ENCODE measurements at regions not wholly inside any gene's neighbourhood (a gene's known extent, or its start where the extent isn't known, plus 50 kb on each side); places are given as distances from the start of the nearest gene placed in this dataset.

DNA sequence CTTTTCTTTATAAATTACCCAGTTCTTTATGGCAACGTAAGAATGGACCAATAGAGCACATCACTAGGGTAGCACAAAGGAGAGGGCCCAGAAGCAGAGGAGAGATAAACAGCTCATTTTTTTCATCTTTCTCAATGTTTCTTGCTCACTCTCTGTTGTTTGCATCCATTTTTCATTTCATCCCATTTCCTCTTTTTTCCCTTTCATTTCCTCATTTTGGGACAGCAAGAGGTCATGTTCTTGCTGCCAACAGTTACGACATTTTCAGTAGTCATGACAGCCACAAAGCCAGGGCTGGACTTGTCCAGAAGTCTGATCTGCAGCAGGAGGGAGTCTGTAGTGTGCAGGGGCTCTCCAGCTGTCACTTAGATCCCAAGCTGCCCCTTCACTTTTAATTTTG lies 52.7 kb upstream of the CYP1B1 start:
- TF ChIP-seq CTCF (conservative IDR thresholded peaks at IDR 0.05; ENCODE audit: low read length) (no peak), EZH2phosphoT487 (IDR thresholded peaks at IDR 0.05; ENCODE audit: borderline replicate concordance, low read depth, low read length) (no peak)
